WTC11 (cell line): ENCODE measurements at regions not wholly inside any gene's neighbourhood (a gene's known extent, or its start where the extent isn't known, plus 50 kb on each side); places are given as distances from the start of the nearest gene placed in this dataset.

Source experiments
- ATAC-seq: fragments of 200-7000 bp; cut with Tn5 transposase; 2 replicates; pipeline ENCODE4 v1.10.0; 2021; ENCODE audit warnings: mild to moderate bottlenecking, moderate library complexity
- CTCF ChIA-PET: fragments of 300-600 bp; sonication (Branson Sonifier 250); formaldehyde crosslinking; loops from one replicate; lab custom pipeline; 2021; ENCODE audit warnings: antibody characterized with exemption; lab: Charles Lee
- POLR2A ChIA-PET: fragments of 350-600 bp; sonication (Branson Sonifier 250); formaldehyde crosslinking; loops from one replicate; lab custom pipeline; 2021; ENCODE audit warnings: antibody characterized with exemption; lab: Charles Lee
- DNase-seq: peaks from one replicate; pipeline ENCODE4 v3.0.0; 2021; ENCODE audit warnings: low spot score
- H3K27ac Mint-ChIP-seq: 2 replicates; pipeline ENCODE4 v1.8.0; 2021; ENCODE audit warnings: mixed read lengths
- H3K27me3 Mint-ChIP-seq: 2 replicates; pipeline ENCODE4 v1.8.0; 2021; ENCODE audit warnings: low read depth, mild to moderate bottlenecking, moderate library complexity, mixed read lengths
- H3K36me3 Mint-ChIP-seq: 2 replicates; pipeline ENCODE4 v1.8.0; 2021; ENCODE audit warnings: mixed read lengths
- H3K4me1 Mint-ChIP-seq: 2 replicates; pipeline ENCODE4 v1.8.0; 2022; ENCODE audit warnings: mixed read lengths
- H3K4me3 Mint-ChIP-seq: 2 replicates; pipeline ENCODE4 v1.8.0; 2021; ENCODE audit warnings: mild to moderate bottlenecking, moderate library complexity, mixed read lengths
- H3K9me3 Mint-ChIP-seq: 2 replicates; pipeline ENCODE4 v1.8.0; 2021; ENCODE audit warnings: mixed read lengths
- ATF1 ChIP-seq: sonication (generic); formaldehyde crosslinking; IDR thresholded peaks from 2 replicates; pipeline ENCODE4 v1.8.1; 2023; ENCODE audit warnings: mild to moderate bottlenecking, moderate library complexity, missing genetic modification reagents
- ATF2 ChIP-seq: sonication (generic); formaldehyde crosslinking; IDR thresholded peaks from 2 replicates; pipeline ENCODE4 v1.8.1; 2022; ENCODE audit warnings: low read depth, missing genetic modification reagents, borderline replicate concordance
- CDX4 ChIP-seq: fragments of 250-450 bp; sonication (Bioruptor Pico); IDR thresholded peaks from 2 replicates; pipeline ENCODE4 v1.9.0; 2021; ENCODE audit warnings: moderate library complexity, mild to moderate bottlenecking, inconsistent platforms, borderline replicate concordance
- CTCF ChIP-seq: fragments of 200-600 bp; IDR thresholded peaks from 2 replicates; pipeline ENCODE4 v1.8.0; 2022; ENCODE audit warnings: antibody characterized with exemption
- E2F5 ChIP-seq: sonication (generic); formaldehyde crosslinking; IDR thresholded peaks from 2 replicates; pipeline ENCODE4 v1.8.1; 2022; ENCODE audit warnings: mild to moderate bottlenecking, moderate library complexity, missing genetic modification reagents
- ELF4 ChIP-seq: sonication (generic); formaldehyde crosslinking; IDR thresholded peaks from 2 replicates; pipeline ENCODE4 v1.8.1; 2022; ENCODE audit warnings: low read depth, mild to moderate bottlenecking, moderate library complexity, missing genetic modification reagents
- GABPB1 ChIP-seq: sonication (generic); formaldehyde crosslinking; IDR thresholded peaks from 2 replicates; pipeline ENCODE4 v1.8.1; 2023; ENCODE audit warnings: mild to moderate bottlenecking, missing genetic modification reagents
- HMGA2 ChIP-seq: fragments of 250-450 bp; sonication (Bioruptor Pico); IDR thresholded peaks from 2 replicates; pipeline ENCODE4 v1.4.0; 2021; ENCODE audit warnings: mild to moderate bottlenecking, moderate library complexity
- HMGXB4 ChIP-seq: sonication (generic); formaldehyde crosslinking; IDR thresholded peaks from 2 replicates; pipeline ENCODE4 v1.8.1; 2023; ENCODE audit warnings: mild to moderate bottlenecking, moderate library complexity, missing genetic modification reagents
- JAZF1 ChIP-seq: fragments of 250-450 bp; sonication (Bioruptor Pico); IDR thresholded peaks from 2 replicates; pipeline ENCODE4 v1.9.0; 2021; ENCODE audit warnings: moderate library complexity, mild to moderate bottlenecking, inconsistent platforms
- PRDM15 ChIP-seq: sonication (generic); formaldehyde crosslinking; IDR thresholded peaks from 2 replicates; pipeline ENCODE4 v1.8.0; 2022; ENCODE audit warnings: missing genetic modification reagents
- PREB ChIP-seq: sonication (generic); formaldehyde crosslinking; IDR thresholded peaks from 2 replicates; pipeline ENCODE4 v1.8.1; 2022; ENCODE audit warnings: mild to moderate bottlenecking, missing genetic modification reagents, moderate library complexity, borderline replicate concordance
- SMAD4 ChIP-seq: sonication (generic); formaldehyde crosslinking; IDR thresholded peaks from 2 replicates; pipeline ENCODE4 v1.8.0; 2022; ENCODE audit warnings: mild to moderate bottlenecking, missing genetic modification reagents
- TEAD4 ChIP-seq: sonication (generic); formaldehyde crosslinking; IDR thresholded peaks from 2 replicates; pipeline ENCODE4 v1.8.0; 2022; ENCODE audit warnings: mild to moderate bottlenecking, missing genetic modification reagents
- TP53 ChIP-seq: sonication (generic); formaldehyde crosslinking; IDR thresholded peaks from 2 replicates; pipeline ENCODE4 v1.8.1; 2023; ENCODE audit warnings: mild to moderate bottlenecking, missing genetic modification reagents
- ZNF138 ChIP-seq: sonication (generic); formaldehyde crosslinking; conservative IDR thresholded peaks from 2 replicates; pipeline ENCODE4 v1.8.1; 2022; ENCODE audit warnings: mild to moderate bottlenecking, moderate library complexity, missing genetic modification reagents
- ZNF219 ChIP-seq: sonication (generic); formaldehyde crosslinking; IDR thresholded peaks from 2 replicates; pipeline ENCODE4 v1.8.0; 2023; ENCODE audit warnings: missing genetic modification reagents, mild to moderate bottlenecking, borderline replicate concordance
- ZNF416 ChIP-seq: fragments of 250-450 bp; sonication (Bioruptor Pico); IDR thresholded peaks from 2 replicates; pipeline ENCODE4 v1.9.0; 2021; ENCODE audit warnings: mild to moderate bottlenecking, inconsistent platforms
- ZNF423 ChIP-seq: fragments of 250-450 bp; sonication (Bioruptor Pico); IDR thresholded peaks from 2 replicates; pipeline ENCODE4 v2.1.2; 2022; ENCODE audit warnings: mild to moderate bottlenecking, moderate library complexity
- ZNF671 ChIP-seq: fragments of 250-450 bp; sonication (Bioruptor Pico); IDR thresholded peaks from 2 replicates; pipeline ENCODE4 v1.8.0; 2021; ENCODE audit warnings: mild to moderate bottlenecking

GRCh38 chr1:30402031-30402430 is 321.4 kb downstream of the MATN1 start (continued):
- no peak for TF ChIP-seq HMGXB4 (CRISPR knock-in tag)

- no peak for DNase-seq
- H3K4me3 Mint-ChIP-seq = no peak overlapping the region
- TF ChIP-seq TP53 (CRISPR knock-in tag) = no peak
- TF ChIP-seq CDX4 (CRISPR knock-in tag) = no peak
- no peak for TF ChIP-seq ZNF416
- TF ChIP-seq JAZF1 (CRISPR knock-in tag) = no peak
- no peak for TF ChIP-seq HMGXB4 (CRISPR knock-in tag)
- TF ChIP-seq CTCF = no peak
- TF ChIP-seq ATF1 = no peak
- no peak for TF ChIP-seq ZNF671 (CRISPR knock-in tag)
- no peak for TF ChIP-seq PRDM15
- TF ChIP-seq ZNF138 (CRISPR knock-in tag) = no peak
- no peak for TF ChIP-seq ZNF423 (CRISPR knock-in tag)
- no peak for TF ChIP-seq HMGA2
- TF ChIP-seq, all 79 proteins: peak for 0
- POLR2A ChIA-PET = no interaction called here
- Mint-ChIP-seq H3K27me3 (peaks cover 3% of the 10 kb centered on the region; the same call in 1 of the 2 replicates), H3K9me3 (no peaks in the 10 kb centered on the region), H3K27ac (no peak overlapping the region), H3K36me3 (no peaks in the 10 kb centered on the region), H3K4me1 (no peaks in the 10 kb centered on the region)
- CTCF ChIA-PET = interaction anchor here (2.8 kb wide), 1 partner anchor 21 kb away, joined by 11 read pairs; no protein-coding TSS in a partner anchor
- ATAC-seq = no peak
Observed at GRCh38 chr1:30400507-30400906, 322.9 kb downstream of the MATN1 start.

- H3K4me1 Mint-ChIP-seq = no peaks in the 10 kb centered on the region
- no peak for TF ChIP-seq CDX4 (CRISPR knock-in tag)
- TF ChIP-seq ATF2 (CRISPR knock-in tag) = no peak
- TF ChIP-seq PREB (CRISPR knock-in tag) = no peak
- TF ChIP-seq ELF4 (CRISPR knock-in tag) = no peak
- no peak for TF ChIP-seq TEAD4
- TF ChIP-seq ZNF219 = no peak
- no peak for TF ChIP-seq SMAD4 (CRISPR knock-in tag)
- TF ChIP-seq GABPB1 (CRISPR knock-in tag) = no peak
- no peak for TF ChIP-seq E2F5
Observed at GRCh38 chr1:30399026-30399425, 324.4 kb downstream of the MATN1 start.

More at GRCh38 chr1:30399026-30399425, 324.4 kb downstream of the MATN1 start:
- H3K27ac Mint-ChIP-seq = no peak overlapping the region
- no peak overlapping the region for H3K4me3 Mint-ChIP-seq
- no peak for ATAC-seq
- no peaks in the 10 kb centered on the region for H3K9me3 Mint-ChIP-seq
- H3K36me3 Mint-ChIP-seq = no peaks in the 10 kb centered on the region
- ChIA-PET CTCF (interaction anchor here (2.8 kb wide), 1 partner anchor 19 kb away, joined by 11 read pairs; no protein-coding TSS in a partner anchor), POLR2A (no interaction called here)
- DNase-seq = no peak
- peaks cover 3% of the 10 kb centered on the region; the same call in 1 of the 2 replicates for H3K27me3 Mint-ChIP-seq
